ENCODE measurements at regions not wholly inside any gene's neighbourhood (a gene's known extent, or its start where the extent isn't known, plus 50 kb on each side); places are given as distances from the start of the nearest gene placed in this dataset.
"Not testable (repeated sequence)": the region's sequence is repeated elsewhere in the genome, so short reads cannot be mapped to it uniquely, and the experiment has no call there.

- peak; percentile 3 for DNase-seq (ENCODE audit: low read depth, low spot score)
These were observed 287.6 kb downstream of the LIPI start for GRCh38 chr21:13923175-13923574.

- not testable (repeated sequence) for DNase-seq (ENCODE audit: low read depth, low spot score)
These were observed 289.3 kb downstream of the LIPI start for GRCh38 chr21:13921455-13921854.

GRCh38 chr21:13907385-13907784, 297.8 kb downstream of the POTED start:
- DNase-seq (ENCODE audit: low read depth, low spot score) = not testable (repeated sequence)

GRCh38 chr21:13896596-13897247, 287.1 kb downstream of the POTED start:
- DNase-seq (ENCODE audit: low read depth, low spot score) = not testable (repeated sequence)

GRCh38 chr21:13893617-13894016, 284.0 kb downstream of the POTED start:
- not testable (repeated sequence) for DNase-seq (ENCODE audit: low read depth, low spot score)

- not testable (repeated sequence) for DNase-seq (ENCODE audit: low read depth, low spot score)
These were observed 283.4 kb downstream of the POTED start for GRCh38 chr21:13893025-13893424.

GRCh38 chr21:13892146-13892751, 282.7 kb downstream of the POTED start:
- DNase-seq (ENCODE audit: low read depth, low spot score) = not testable (repeated sequence)

- DNase-seq (ENCODE audit: low read depth, low spot score) = not testable (repeated sequence)
These were observed 279.6 kb downstream of the POTED start for GRCh38 chr21:13889176-13889575.

GRCh38 chr21:13883641-13884395, 274.2 kb downstream of the POTED start:
- not testable (repeated sequence) for DNase-seq (ENCODE audit: low read depth, low spot score)

GRCh38 chr21:13877503-13877902, 267.9 kb downstream of the POTED start:
- DNase-seq (ENCODE audit: low read depth, low spot score) = not testable (repeated sequence)

- not testable (repeated sequence) for DNase-seq (ENCODE audit: low read depth, low spot score)
These were observed 267.4 kb downstream of the POTED start for GRCh38 chr21:13876999-13877398.

- not testable (repeated sequence) for DNase-seq (ENCODE audit: low read depth, low spot score)
These were observed 264.4 kb downstream of the POTED start for GRCh38 chr21:13874001-13874400.

- DNase-seq (ENCODE audit: low read depth, low spot score) = no peak
These were observed 245.1 kb downstream of the POTED start for GRCh38 chr21:13854638-13855037.

GRCh38 chr21:13850808-13851207, 241.2 kb downstream of the POTED start:
- not testable (repeated sequence) for DNase-seq (ENCODE audit: low read depth, low spot score)

GRCh38 chr21:13849489-13849888, 239.9 kb downstream of the POTED start:
- not testable (repeated sequence) for DNase-seq (ENCODE audit: low read depth, low spot score)

GRCh38 chr21:13846718-13847117, 237.1 kb downstream of the POTED start:
- not testable (repeated sequence) for DNase-seq (ENCODE audit: low read depth, low spot score)

- not testable (repeated sequence) for DNase-seq (ENCODE audit: low read depth, low spot score)
These were observed 235.0 kb downstream of the POTED start for GRCh38 chr21:13844574-13844973.

- not testable (repeated sequence) for DNase-seq (ENCODE audit: low read depth, low spot score)
These were observed 233.5 kb downstream of the POTED start for GRCh38 chr21:13843081-13843480.

GRCh38 chr21:13827666-13828065, 218.1 kb downstream of the POTED start:
- not testable (repeated sequence) for DNase-seq (ENCODE audit: low read depth, low spot score)

- DNase-seq (ENCODE audit: low read depth, low spot score) = no peak
These were observed 217.6 kb downstream of the POTED start for GRCh38 chr21:13827201-13827600.

GRCh38 chr21:13826511-13826910, 216.9 kb downstream of the POTED start:
- not testable (repeated sequence) for DNase-seq (ENCODE audit: low read depth, low spot score)

GRCh38 chr21:13825218-13825778, 215.7 kb downstream of the POTED start:
- not testable (repeated sequence) for DNase-seq (ENCODE audit: low read depth, low spot score)

All from ELF-1 (cell line).